Astrocyte of the hippocampus (primary cell): ENCODE measurements at regions not wholly inside any gene's neighbourhood (a gene's known extent, or its start where the extent isn't known, plus 50 kb on each side); places are given as distances from the start of the nearest gene placed in this dataset.
A peak's percentile ranks its signal among the peaks of the same experiment; 100 is the strongest.

Experiments
- DNase-seq: peaks from one replicate; pipeline ENCODE4 v3.0.0; 2011; ENCODE audit warnings: low read depth, low spot score

- no peak for DNase-seq
Observed at GRCh38 chr13:29955137-29955650, 104.8 kb upstream of the UBL3 start.

GRCh38 chr13:29954082-29955028 lies 103.9 kb upstream of the UBL3 start:
- DNase-seq = no peak

GRCh38 chr13:29953542-29953941 lies 103.1 kb upstream of the UBL3 start:
- DNase-seq = no peak

GRCh38 chr13:29952245-29952644 lies 101.8 kb upstream of the UBL3 start:
- no peak for DNase-seq

- no peak for DNase-seq
Observed at GRCh38 chr13:29948791-29949190, 98.4 kb upstream of the UBL3 start.

- peak; percentile 16 for DNase-seq
Observed at GRCh38 chr13:29948244-29948643, 97.8 kb upstream of the UBL3 start.

GRCh38 chr13:29947839-29948238 lies 97.4 kb upstream of the UBL3 start:
- no peak for DNase-seq

GRCh38 chr13:29946093-29946492 lies 95.7 kb upstream of the UBL3 start:
- DNase-seq = no peak

- no peak for DNase-seq
Observed at GRCh38 chr13:29943686-29944085, 93.3 kb upstream of the UBL3 start.

GRCh38 chr13:29943273-29943672 lies 92.9 kb upstream of the UBL3 start:
- DNase-seq = no peak

GRCh38 chr13:29940715-29941114 lies 90.3 kb upstream of the UBL3 start:
- no peak for DNase-seq

GRCh38 chr13:29939158-29939557 lies 88.7 kb upstream of the UBL3 start:
- no peak for DNase-seq

- DNase-seq = no peak
Observed at GRCh38 chr13:29937841-29938240, 87.4 kb upstream of the UBL3 start.

- DNase-seq = no peak
Observed at GRCh38 chr13:29937379-29937778, 87.0 kb upstream of the UBL3 start.

- no peak for DNase-seq
Observed at GRCh38 chr13:29936956-29937355, 86.5 kb upstream of the UBL3 start.

GRCh38 chr13:29936051-29936813 lies 85.8 kb upstream of the UBL3 start:
- no peak for DNase-seq

- no peak for DNase-seq
Observed at GRCh38 chr13:29935309-29935981, 85.0 kb upstream of the UBL3 start.

GRCh38 chr13:29934531-29935308 lies 84.3 kb upstream of the UBL3 start:
- no peak for DNase-seq

- no peak for DNase-seq
Observed at GRCh38 chr13:29933401-29933800, 83.0 kb upstream of the UBL3 start.

- no peak for DNase-seq
Observed at GRCh38 chr13:29931696-29932095, 81.3 kb upstream of the UBL3 start.
